Mesothelial cell of epicardium (in vitro differentiated cells): ENCODE measurements at regions not wholly inside any gene's neighbourhood (a gene's known extent, or its start where the extent isn't known, plus 50 kb on each side); places are given as distances from the start of the nearest gene placed in this dataset.

Experiments used
- DNase-seq, 2 experiments: peaks; one replicate each; pipeline ENCODE4 v3.0.0; 2021; ENCODE audit warnings: low spot score in 2 of 2; ENCODE audit not compliant: unreplicated experiment in 2 of 2
- H3K27ac Mint-ChIP-seq: 2 replicates; pipeline ENCODE4 v1.8.0; 2021; ENCODE audit warnings: mixed read lengths
- H3K27me3 Mint-ChIP-seq: 2 replicates; pipeline ENCODE4 v1.8.0; 2021; ENCODE audit warnings: low read depth, mixed read lengths
- H3K36me3 Mint-ChIP-seq: 2 replicates; pipeline ENCODE4 v1.8.0; 2021; ENCODE audit warnings: mixed read lengths
- H3K4me1 Mint-ChIP-seq: 2 replicates; pipeline ENCODE4 v1.8.0; 2021; ENCODE audit warnings: mixed read lengths
- H3K4me3 Mint-ChIP-seq: 2 replicates; pipeline ENCODE4 v1.8.0; 2021; ENCODE audit warnings: mild to moderate bottlenecking, moderate library complexity, mixed read lengths
- H3K9me3 Mint-ChIP-seq: 2 replicates; pipeline ENCODE4 v1.8.0; 2021; ENCODE audit warnings: mixed read lengths
- CTCF ChIP-seq: fragments of 200-600 bp; sonication (generic); IDR thresholded peaks from one replicate; pipeline ENCODE4 v1.5.0; 2021; ENCODE audit warnings: antibody characterized with exemption; ENCODE audit not compliant: unreplicated experiment

GRCh38 chr10:6637053-6637452, 57.0 kb upstream of the PRKCQ start:
- H3K27ac Mint-ChIP-seq: no peak overlapping the region
- no peaks in the 10 kb centered on the region for H3K36me3 Mint-ChIP-seq
- no peak for DNase-seq
- TF ChIP-seq CTCF: no peak
- no peaks in the 10 kb centered on the region for H3K4me1 Mint-ChIP-seq
- H3K27me3 Mint-ChIP-seq: peaks cover 51% of the 10 kb centered on the region
- no peaks in the 10 kb centered on the region for H3K9me3 Mint-ChIP-seq
- H3K4me3 Mint-ChIP-seq: no peak overlapping the region

- H3K27me3 Mint-ChIP-seq: peaks cover 50% of the 10 kb centered on the region
- no peaks in the 10 kb centered on the region for H3K4me1 Mint-ChIP-seq
- TF ChIP-seq CTCF: no peak
- DNase-seq: no peak
- no peaks in the 10 kb centered on the region for H3K9me3 Mint-ChIP-seq
- H3K36me3 Mint-ChIP-seq: no peaks in the 10 kb centered on the region
- H3K4me3 Mint-ChIP-seq: no peak overlapping the region
- no peak overlapping the region for H3K27ac Mint-ChIP-seq
Observed at GRCh38 chr10:6635784-6636183, 55.7 kb upstream of the PRKCQ start.
